SK-N-SH (cell line): ENCODE measurements at regions not wholly inside any gene's neighbourhood (a gene's known extent, or its start where the extent isn't known, plus 50 kb on each side); places are given as distances from the start of the nearest gene placed in this dataset.

Source experiments
- CTCF ChIP-seq: fragments of 200-600 bp; sonication (generic); IDR thresholded peaks from 2 replicates; pipeline ENCODE4 v1.6.1; 2017; ENCODE audit warnings: antibody characterized with exemption, mild to moderate bottlenecking, moderate library complexity
- EZH2phosphoT487 ChIP-seq: fragments of 200-600 bp; sonication (generic); IDR thresholded peaks from 2 replicates; pipeline ENCODE4 v1.6.1; 2017; ENCODE audit warnings: low read depth, mixed run types, mild to moderate bottlenecking, antibody characterized with exemption, moderate library complexity, borderline replicate concordance
- GABPA ChIP-seq: IDR thresholded peaks from 2 replicates; pipeline ENCODE4 v1.4.0; 2012; ENCODE audit warnings: low read depth, mild to moderate bottlenecking
- POLR2AphosphoS5 ChIP-seq: IDR thresholded peaks from 2 replicates; pipeline ENCODE4 v1.6.1; 2012; ENCODE audit warnings: low read depth, low read length
- RAD21 ChIP-seq: IDR thresholded peaks from 2 replicates; pipeline ENCODE4 v1.6.1; 2012; ENCODE audit warnings: mild to moderate bottlenecking, low read length
- RFX5 ChIP-seq: IDR thresholded peaks from 2 replicates; pipeline ENCODE4 v1.6.1; 2012; ENCODE audit warnings: mild to moderate bottlenecking, improper control_type of control experiment, low read length
- TAF1 ChIP-seq: IDR thresholded peaks from 2 replicates; pipeline ENCODE4 v1.6.1; 2012; ENCODE audit warnings: low read depth, mild to moderate bottlenecking, low read length, moderate library complexity, borderline replicate concordance
- YY1 ChIP-seq: IDR thresholded peaks from 2 replicates; pipeline ENCODE4 v1.4.0; 2012; ENCODE audit warnings: low read depth, mild to moderate bottlenecking

GRCh38 chr13:85853161-85853894, 54.1 kb upstream of the SLITRK6 start:
- TF ChIP-seq RFX5 (no peak), CTCF (no peak), GABPA (no peak), RAD21 (no peak), EZH2phosphoT487 (no peak), POLR2AphosphoS5 (no peak), TAF1 (no peak), YY1 (no peak)
